IMR-90 (cell line): ENCODE measurements at regions not wholly inside any gene's neighbourhood (a gene's known extent, or its start where the extent isn't known, plus 50 kb on each side); places are given as distances from the start of the nearest gene placed in this dataset.

ENCODE experiments used
- BHLHE40 ChIP-seq: fragments of 150-350 bp; IDR thresholded peaks from 2 replicates; pipeline ENCODE4 v1.6.1; 2016; ENCODE audit warnings: mild to moderate bottlenecking, low read depth, low read length
- CEBPB ChIP-seq: IDR thresholded peaks from 2 replicates; pipeline ENCODE4 v1.6.1; 2012; ENCODE audit warnings: low read depth, low read length, improper control_type of control experiment
- MAZ ChIP-seq: IDR thresholded peaks from 2 replicates; pipeline ENCODE4 v1.6.1; 2012; ENCODE audit warnings: low read depth, mild to moderate bottlenecking, low read length, improper control_type of control experiment, moderate library complexity, borderline replicate concordance
- POLR2A ChIP-seq: IDR thresholded peaks from 2 replicates; pipeline ENCODE4 v1.6.1; 2012; ENCODE audit warnings: mild to moderate bottlenecking, low read depth, low read length
- RAD21 ChIP-seq: IDR thresholded peaks from 2 replicates; pipeline ENCODE4 v1.6.1; 2012; ENCODE audit warnings: low read length, improper control_type of control experiment
- RCOR1 ChIP-seq: IDR thresholded peaks from 2 replicates; pipeline ENCODE4 v1.6.1; 2012; ENCODE audit warnings: mild to moderate bottlenecking, low read length, improper control_type of control experiment; ENCODE audit not compliant: insufficient replicate concordance
- TF ChIP-seq, protein P1 (sequence below): conservative IDR thresholded peaks from 2 replicates; pipeline ENCODE4 v1.5.1; 2012; ENCODE audit warnings: mild to moderate bottlenecking, low read depth, low read length, improper control_type of control experiment
- TF ChIP-seq, protein P2 (sequence below): fragments of 150-350 bp; IDR thresholded peaks from 2 replicates; pipeline ENCODE4 v1.6.1; 2016; ENCODE audit warnings: low read depth, mild to moderate bottlenecking, low read length, moderate library complexity, borderline replicate concordance
- TF ChIP-seq, protein P3 (sequence below): fragments of 150-350 bp; IDR thresholded peaks from 2 replicates; pipeline ENCODE4 v1.6.1; 2017; ENCODE audit warnings: mild to moderate bottlenecking, antibody characterized with exemption, low read length, low read depth

DNA sequence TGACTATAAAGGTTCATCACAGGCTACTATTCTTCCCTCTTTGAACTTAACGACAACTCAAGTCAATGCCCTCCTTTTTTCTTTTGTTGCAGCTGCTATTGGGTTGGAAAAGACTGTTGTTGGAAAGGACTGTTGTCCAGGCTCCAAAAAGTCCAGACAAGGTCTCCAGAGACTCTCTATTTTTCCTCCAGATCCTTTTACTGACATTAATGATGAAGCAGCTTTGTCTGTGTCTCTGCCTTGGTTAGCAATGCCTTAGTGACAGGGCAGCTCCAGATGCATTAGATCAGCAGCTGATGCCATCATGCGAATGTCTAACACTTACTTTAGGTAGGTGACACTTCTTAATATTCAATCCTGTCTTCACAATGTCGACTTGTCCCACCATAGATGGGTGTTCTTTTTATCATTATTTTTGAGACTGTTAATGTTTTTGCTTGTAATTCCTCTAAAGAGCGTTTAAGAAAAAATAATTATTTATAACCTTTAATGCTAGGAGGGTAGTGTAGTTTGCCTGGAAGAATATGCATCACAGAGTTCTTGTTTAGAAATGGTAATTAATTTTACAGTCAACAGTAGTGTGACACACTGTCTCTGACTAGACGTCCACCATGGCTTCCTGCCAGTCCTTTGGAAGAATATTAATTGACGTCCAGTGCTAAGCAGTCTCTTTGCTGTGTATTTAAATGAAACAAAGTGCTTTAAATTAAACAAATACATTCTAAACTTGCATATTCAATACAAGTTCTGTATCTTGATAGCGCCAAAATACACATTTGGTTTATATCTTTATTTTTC, 492.2 kb downstream of the NR2F1-AS1 start:
- TF ChIP-seq, protein P1, sequence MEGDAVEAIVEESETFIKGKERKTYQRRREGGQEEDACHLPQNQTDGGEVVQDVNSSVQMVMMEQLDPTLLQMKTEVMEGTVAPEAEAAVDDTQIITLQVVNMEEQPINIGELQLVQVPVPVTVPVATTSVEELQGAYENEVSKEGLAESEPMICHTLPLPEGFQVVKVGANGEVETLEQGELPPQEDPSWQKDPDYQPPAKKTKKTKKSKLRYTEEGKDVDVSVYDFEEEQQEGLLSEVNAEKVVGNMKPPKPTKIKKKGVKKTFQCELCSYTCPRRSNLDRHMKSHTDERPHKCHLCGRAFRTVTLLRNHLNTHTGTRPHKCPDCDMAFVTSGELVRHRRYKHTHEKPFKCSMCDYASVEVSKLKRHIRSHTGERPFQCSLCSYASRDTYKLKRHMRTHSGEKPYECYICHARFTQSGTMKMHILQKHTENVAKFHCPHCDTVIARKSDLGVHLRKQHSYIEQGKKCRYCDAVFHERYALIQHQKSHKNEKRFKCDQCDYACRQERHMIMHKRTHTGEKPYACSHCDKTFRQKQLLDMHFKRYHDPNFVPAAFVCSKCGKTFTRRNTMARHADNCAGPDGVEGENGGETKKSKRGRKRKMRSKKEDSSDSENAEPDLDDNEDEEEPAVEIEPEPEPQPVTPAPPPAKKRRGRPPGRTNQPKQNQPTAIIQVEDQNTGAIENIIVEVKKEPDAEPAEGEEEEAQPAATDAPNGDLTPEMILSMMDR: no peak
- TF ChIP-seq POLR2A (no peak), CEBPB (no peak), MAZ (no peak), BHLHE40 (no peak), RCOR1 (no peak), RAD21 (no peak)
- TF ChIP-seq, protein P2, sequence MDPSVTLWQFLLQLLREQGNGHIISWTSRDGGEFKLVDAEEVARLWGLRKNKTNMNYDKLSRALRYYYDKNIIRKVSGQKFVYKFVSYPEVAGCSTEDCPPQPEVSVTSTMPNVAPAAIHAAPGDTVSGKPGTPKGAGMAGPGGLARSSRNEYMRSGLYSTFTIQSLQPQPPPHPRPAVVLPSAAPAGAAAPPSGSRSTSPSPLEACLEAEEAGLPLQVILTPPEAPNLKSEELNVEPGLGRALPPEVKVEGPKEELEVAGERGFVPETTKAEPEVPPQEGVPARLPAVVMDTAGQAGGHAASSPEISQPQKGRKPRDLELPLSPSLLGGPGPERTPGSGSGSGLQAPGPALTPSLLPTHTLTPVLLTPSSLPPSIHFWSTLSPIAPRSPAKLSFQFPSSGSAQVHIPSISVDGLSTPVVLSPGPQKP: no peak
- TF ChIP-seq, protein P3, sequence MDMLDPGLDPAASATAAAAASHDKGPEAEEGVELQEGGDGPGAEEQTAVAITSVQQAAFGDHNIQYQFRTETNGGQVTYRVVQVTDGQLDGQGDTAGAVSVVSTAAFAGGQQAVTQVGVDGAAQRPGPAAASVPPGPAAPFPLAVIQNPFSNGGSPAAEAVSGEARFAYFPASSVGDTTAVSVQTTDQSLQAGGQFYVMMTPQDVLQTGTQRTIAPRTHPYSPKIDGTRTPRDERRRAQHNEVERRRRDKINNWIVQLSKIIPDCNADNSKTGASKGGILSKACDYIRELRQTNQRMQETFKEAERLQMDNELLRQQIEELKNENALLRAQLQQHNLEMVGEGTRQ: no peak
